HG03108 (cell line): ENCODE measurements at regions not wholly inside any gene's neighbourhood (a gene's known extent, or its start where the extent isn't known, plus 50 kb on each side); places are given as distances from the start of the nearest gene placed in this dataset.
"Not testable (repeated sequence)": the region's sequence is repeated elsewhere in the genome, so short reads cannot be mapped to it uniquely, and the experiment has no call there.

Experiments
- ATAC-seq: cut with Tn5 transposase; IDR thresholded peaks from one replicate; pipeline ENCODE4 v1.9.1; 2021; ENCODE audit warnings: moderate library complexity; ENCODE audit not compliant: unreplicated experiment

- ATAC-seq, result no peak
These were observed 249.7 kb upstream of the RUNX1 start for GRCh38 chr21:35298757-35299156.

- ATAC-seq, result no peak
These were observed 248.6 kb upstream of the RUNX1 start for GRCh38 chr21:35297665-35298064.

GRCh38 chr21:35294231-35294898, 245.3 kb upstream of the RUNX1 start:
- no peak for ATAC-seq

- ATAC-seq, result no peak
These were observed 243.0 kb upstream of the RUNX1 start for GRCh38 chr21:35291973-35292627.

- ATAC-seq, result no peak
These were observed 241.9 kb upstream of the RUNX1 start for GRCh38 chr21:35291034-35291433.

- ATAC-seq, result no peak
These were observed 239.1 kb upstream of the RUNX1 start for GRCh38 chr21:35288238-35288637.

- ATAC-seq, result no peak
These were observed 235.1 kb upstream of the RUNX1 start for GRCh38 chr21:35284199-35284598.

- no peak for ATAC-seq
These were observed 233.8 kb upstream of the RUNX1 start for GRCh38 chr21:35282944-35283343.

GRCh38 chr21:35281956-35282355, 232.9 kb upstream of the RUNX1 start:
- ATAC-seq, result no peak

GRCh38 chr21:35280231-35280630, 231.1 kb upstream of the RUNX1 start:
- no peak for ATAC-seq

- ATAC-seq, result no peak
These were observed 226.7 kb upstream of the RUNX1 start for GRCh38 chr21:35275776-35276175.

- ATAC-seq, result no peak
These were observed 225.8 kb upstream of the RUNX1 start for GRCh38 chr21:35274923-35275322.

- no peak for ATAC-seq
These were observed 225.0 kb upstream of the RUNX1 start for GRCh38 chr21:35274090-35274489.

GRCh38 chr21:35273333-35273732, 224.2 kb upstream of the RUNX1 start:
- ATAC-seq, result no peak

GRCh38 chr21:35271344-35272118, 222.4 kb upstream of the RUNX1 start:
- not testable (repeated sequence) for ATAC-seq

- no peak for ATAC-seq
These were observed 219.7 kb upstream of the RUNX1 start for GRCh38 chr21:35268817-35269216.

GRCh38 chr21:35268261-35268660, 219.2 kb upstream of the RUNX1 start:
- no peak for ATAC-seq

- ATAC-seq, result no peak
These were observed 217.4 kb upstream of the RUNX1 start for GRCh38 chr21:35266546-35266945.

- no peak for ATAC-seq
These were observed 216.2 kb upstream of the RUNX1 start for GRCh38 chr21:35265170-35265877.

- no peak for ATAC-seq
These were observed 210.4 kb upstream of the RUNX1 start for GRCh38 chr21:35259457-35259856.

- no peak for ATAC-seq
These were observed 209.4 kb upstream of the RUNX1 start for GRCh38 chr21:35258521-35258920.
